ENCODE measurements at regions not wholly inside any gene's neighbourhood (a gene's known extent, or its start where the extent isn't known, plus 50 kb on each side); places are given as distances from the start of the nearest gene placed in this dataset.

GRCh38 chr10:121425623-121426022 is 172.6 kb downstream of the FGFR2 start:
- Histone ChIP-seq H3K27me3 (ENCODE audit: control insufficient read depth, insufficient read depth, low read length) (no peaks in the 10 kb centered on the region), H3K9me3 (ENCODE audit: control insufficient read depth, insufficient read depth, low read depth, low read length) (no peaks in the 10 kb centered on the region), H3K9ac (ENCODE audit: low read length) (no peak overlapping the region), H3K36me3 (ENCODE audit: control insufficient read depth, insufficient read depth, low read length) (no peaks in the 10 kb centered on the region), H3K4me3 (ENCODE audit: low read depth, low read length) (no peak overlapping the region), H3K27ac (ENCODE audit: low read depth, low read length) (no peak overlapping the region), H3K4me1 (ENCODE audit: control insufficient read depth, insufficient read depth, low read length) (no peaks in the 10 kb centered on the region)

GRCh38 chr10:121426307-121426706 is 171.9 kb downstream of the FGFR2 start:
- no peaks in the 10 kb centered on the region for H3K36me3 ChIP-seq (ENCODE audit: control insufficient read depth, insufficient read depth, low read length)
- H3K9me3 ChIP-seq (ENCODE audit: control insufficient read depth, insufficient read depth, low read depth, low read length): no peaks in the 10 kb centered on the region
- no peaks in the 10 kb centered on the region for H3K27me3 ChIP-seq (ENCODE audit: control insufficient read depth, insufficient read depth, low read length)
- no peak overlapping the region for H3K9ac ChIP-seq (ENCODE audit: low read length)
- no peak overlapping the region for H3K27ac ChIP-seq (ENCODE audit: low read depth, low read length)
- no peaks in the 10 kb centered on the region for H3K4me1 ChIP-seq (ENCODE audit: control insufficient read depth, insufficient read depth, low read length)
- no peak overlapping the region for H3K4me3 ChIP-seq (ENCODE audit: low read depth, low read length)

Data from HUES6 (cell line).